RWPE2 (cell line): ENCODE measurements at regions not wholly inside any gene's neighbourhood (a gene's known extent, or its start where the extent isn't known, plus 50 kb on each side); places are given as distances from the start of the nearest gene placed in this dataset.
A peak's percentile ranks its signal among the peaks of the same experiment; 100 is the strongest.

Experiments used
- ATAC-seq: fragments of 200-7000 bp; cut with Tn5 transposase; 3 replicates; pipeline ENCODE4 v1.9.1; 2021; ENCODE audit warnings: low read depth
- DNase-seq: peaks from one replicate; pipeline ENCODE4 v3.0.0-alpha.2; 2020; ENCODE audit warnings: low spot score
- H3K27ac ChIP-seq: fragments of 450-650 bp; 2 replicates; pipeline ENCODE4 v1.5.1; 2017; ENCODE audit warnings: mild to moderate bottlenecking; ENCODE audit not compliant: poor library complexity, severe bottlenecking
- H3K27me3 ChIP-seq: fragments of 250-450 bp; sonication (Bioruptor Pico); 2 replicates; pipeline ENCODE4 v1.5.1; 2021; ENCODE audit warnings: mild to moderate bottlenecking, moderate library complexity; ENCODE audit not compliant: insufficient read depth, poor library complexity, severe bottlenecking
- H3K36me3 ChIP-seq: fragments of 250-450 bp; sonication (Bioruptor Pico); 2 replicates; pipeline ENCODE4 v1.5.1; 2020; ENCODE audit warnings: low read depth, mild to moderate bottlenecking, moderate library complexity
- H3K4me1 ChIP-seq: fragments of 250-450 bp; sonication (Bioruptor Pico); 2 replicates; pipeline ENCODE4 v1.5.1; 2021; ENCODE audit warnings: mild to moderate bottlenecking, moderate library complexity; ENCODE audit not compliant: insufficient read depth, poor library complexity, severe bottlenecking
- H3K4me3 ChIP-seq: fragments of 250-450 bp; sonication (Bioruptor Pico); 2 replicates; pipeline ENCODE4 v1.5.1; 2021; ENCODE audit warnings: mild to moderate bottlenecking, moderate library complexity; ENCODE audit not compliant: severe bottlenecking
- H3K9me3 ChIP-seq: fragments of 250-450 bp; sonication (Bioruptor Pico); 2 replicates; pipeline ENCODE4 v1.5.1; 2021; ENCODE audit warnings: mild to moderate bottlenecking, moderate library complexity; ENCODE audit not compliant: severe bottlenecking
- TF ChIP-seq, protein P1 (sequence below): fragments of 450-650 bp; IDR thresholded peaks from one replicate; pipeline ENCODE4 v1.5.1; 2017; ENCODE audit warnings: mild to moderate bottlenecking, moderate library complexity; ENCODE audit not compliant: poor library complexity, severe bottlenecking

DNA sequence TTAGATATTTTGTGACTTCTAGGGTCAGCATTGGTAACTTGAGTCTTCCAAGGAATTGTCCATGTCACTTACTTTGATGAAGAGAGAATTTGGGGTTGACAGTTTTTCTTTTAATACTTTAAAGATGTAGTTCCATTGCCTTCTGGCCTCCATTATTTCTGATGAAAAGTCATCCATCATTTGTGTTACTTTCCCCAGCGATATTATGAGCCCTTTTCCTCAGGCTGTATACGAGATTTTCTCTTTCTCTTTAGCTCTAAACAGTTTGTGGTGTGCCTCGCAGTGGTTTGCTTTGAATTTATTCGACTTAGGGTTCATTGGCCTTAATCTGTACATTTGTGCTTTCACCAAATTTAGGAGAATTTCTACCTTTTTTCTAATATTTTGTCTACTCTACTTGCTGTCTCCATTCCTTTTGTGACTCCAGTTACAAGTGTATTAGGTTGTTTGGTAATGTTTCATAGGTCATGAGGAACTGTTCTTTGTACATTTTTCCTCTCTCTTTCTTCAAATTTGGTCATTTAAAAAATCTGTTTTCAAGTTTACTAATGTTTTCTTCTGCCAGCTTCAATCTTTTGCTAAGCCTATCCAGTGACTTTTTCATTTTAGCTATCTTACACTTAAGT lies 131.4 kb upstream of the OTOS start:
- H3K4me3 ChIP-seq = no peak overlapping the region
- ATAC-seq (no peak), DNase-seq (no peak)
- no peaks in the 10 kb centered on the region for H3K4me1 ChIP-seq
- no peak overlapping the region for H3K27ac ChIP-seq
- TF ChIP-seq, protein P1, sequence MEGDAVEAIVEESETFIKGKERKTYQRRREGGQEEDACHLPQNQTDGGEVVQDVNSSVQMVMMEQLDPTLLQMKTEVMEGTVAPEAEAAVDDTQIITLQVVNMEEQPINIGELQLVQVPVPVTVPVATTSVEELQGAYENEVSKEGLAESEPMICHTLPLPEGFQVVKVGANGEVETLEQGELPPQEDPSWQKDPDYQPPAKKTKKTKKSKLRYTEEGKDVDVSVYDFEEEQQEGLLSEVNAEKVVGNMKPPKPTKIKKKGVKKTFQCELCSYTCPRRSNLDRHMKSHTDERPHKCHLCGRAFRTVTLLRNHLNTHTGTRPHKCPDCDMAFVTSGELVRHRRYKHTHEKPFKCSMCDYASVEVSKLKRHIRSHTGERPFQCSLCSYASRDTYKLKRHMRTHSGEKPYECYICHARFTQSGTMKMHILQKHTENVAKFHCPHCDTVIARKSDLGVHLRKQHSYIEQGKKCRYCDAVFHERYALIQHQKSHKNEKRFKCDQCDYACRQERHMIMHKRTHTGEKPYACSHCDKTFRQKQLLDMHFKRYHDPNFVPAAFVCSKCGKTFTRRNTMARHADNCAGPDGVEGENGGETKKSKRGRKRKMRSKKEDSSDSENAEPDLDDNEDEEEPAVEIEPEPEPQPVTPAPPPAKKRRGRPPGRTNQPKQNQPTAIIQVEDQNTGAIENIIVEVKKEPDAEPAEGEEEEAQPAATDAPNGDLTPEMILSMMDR = no peak
- peaks cover 8% of the 10 kb centered on the region for H3K9me3 ChIP-seq
- no peaks in the 10 kb centered on the region for H3K36me3 ChIP-seq
- H3K27me3 ChIP-seq = peaks cover 6% of the 10 kb centered on the region

- peaks cover 8% of the 10 kb centered on the region for H3K9me3 ChIP-seq
- no peak overlapping the region for H3K27ac ChIP-seq
- TF ChIP-seq, protein P1 = no peak
- no peaks in the 10 kb centered on the region for H3K4me1 ChIP-seq
- H3K27me3 ChIP-seq = no peaks in the 10 kb centered on the region
- H3K36me3 ChIP-seq = no peaks in the 10 kb centered on the region
- no peak for ATAC-seq
- no peak for DNase-seq
- no peak overlapping the region for H3K4me3 ChIP-seq
These were observed 134.9 kb upstream of the OTOS start for GRCh38 chr2:240275386-240275785.

- Histone ChIP-seq H3K9me3 (peaks cover 2% of the 10 kb centered on the region), H3K4me3 (no peak overlapping the region), H3K27ac (no peak overlapping the region), H3K4me1 (no peaks in the 10 kb centered on the region), H3K36me3 (no peaks in the 10 kb centered on the region), H3K27me3 (peaks cover 11% of the 10 kb centered on the region)
- DNase-seq = no peak
- TF ChIP-seq, protein P1 = no peak
- peak; percentile 53; the same call in 2 of the 3 replicates for ATAC-seq
These were observed 136.8 kb upstream of the OTOS start for GRCh38 chr2:240277073-240277806.

DNA sequence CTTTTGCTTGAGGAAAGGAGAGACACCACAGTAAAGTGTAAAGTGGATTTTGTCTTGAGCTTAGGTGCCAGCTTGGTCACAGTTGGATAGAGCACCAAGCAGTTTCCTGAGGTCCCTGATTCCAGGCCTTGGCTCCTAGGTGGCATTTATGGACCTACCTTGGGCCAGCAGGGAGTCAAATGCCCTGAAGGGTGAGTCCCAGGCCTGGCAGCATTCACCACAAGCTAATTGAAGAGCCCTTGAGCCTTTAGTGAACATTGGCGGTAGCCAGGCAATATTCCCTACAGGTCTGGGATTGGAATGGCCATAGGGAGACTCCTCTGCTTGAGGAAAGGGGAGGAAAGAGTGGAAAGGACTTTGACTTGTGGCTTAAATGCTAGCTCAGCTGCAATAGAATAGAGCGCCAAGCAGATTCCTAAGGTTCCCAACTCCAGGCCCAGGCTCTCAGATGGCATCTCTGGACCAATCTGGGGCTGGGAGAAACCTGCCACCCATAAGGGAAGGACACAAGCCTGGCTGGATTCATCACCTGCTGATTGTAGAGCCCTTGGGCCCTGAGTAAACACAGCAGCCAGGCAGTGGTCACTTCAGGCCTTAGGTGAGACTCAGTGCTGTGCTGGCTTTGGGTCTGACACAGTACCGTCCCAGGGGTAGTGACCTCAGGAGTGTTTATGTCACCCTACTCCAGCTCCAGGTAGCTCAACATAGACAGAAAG lies 137.5 kb upstream of the OTOS start:
- H3K27ac ChIP-seq = no peak overlapping the region
- no peaks in the 10 kb centered on the region for H3K36me3 ChIP-seq
- TF ChIP-seq, protein P1 = no peak
- DNase-seq (no peak), ATAC-seq (no peak)
- no peak overlapping the region for H3K4me3 ChIP-seq
- H3K27me3 ChIP-seq = peaks cover 11% of the 10 kb centered on the region
- H3K4me1 ChIP-seq = no peaks in the 10 kb centered on the region
- no peaks in the 10 kb centered on the region for H3K9me3 ChIP-seq

DNA sequence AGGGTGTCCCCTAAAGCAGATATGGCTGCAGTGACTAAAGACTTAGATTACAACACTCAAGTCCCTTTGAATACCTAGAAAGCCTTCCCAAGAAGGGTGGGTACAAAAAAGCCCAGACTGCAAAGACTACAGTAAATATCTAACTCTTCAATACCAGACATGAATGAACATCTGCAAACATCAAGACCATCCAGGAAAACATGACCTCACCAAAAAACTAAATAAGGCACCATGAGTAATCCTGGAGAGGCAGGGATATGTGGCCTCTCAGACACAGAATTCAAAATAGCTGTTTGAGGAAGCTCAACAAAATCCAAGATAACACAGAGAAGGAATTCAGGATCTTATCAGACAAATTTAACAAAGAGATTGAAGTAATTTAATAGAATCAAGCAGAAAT lies 138.2 kb upstream of the OTOS start:
- TF ChIP-seq, protein P1 = no peak
- H3K4me3 ChIP-seq = no peak overlapping the region

More for the DNA sequence above, 138.2 kb upstream of the OTOS start:
- H3K27me3 ChIP-seq = peaks cover 11% of the 10 kb centered on the region
- H3K27ac ChIP-seq = no peak overlapping the region
- no peak for ATAC-seq
- no peaks in the 10 kb centered on the region for H3K9me3 ChIP-seq
- DNase-seq = no peak
- no peaks in the 10 kb centered on the region for H3K36me3 ChIP-seq
- H3K4me1 ChIP-seq = no peaks in the 10 kb centered on the region
